Astrocyte (in vitro differentiated cells and primary cell): ENCODE measurements at regions not wholly inside any gene's neighbourhood (a gene's known extent, or its start where the extent isn't known, plus 50 kb on each side); places are given as distances from the start of the nearest gene placed in this dataset.

Experiments
- DNase-seq: peaks from one replicate; pipeline ENCODE4 v3.0.0-alpha.2; 2010; ENCODE audit warnings: low read depth
- FAIRE-seq: peaks from 2 replicates; lab custom pipeline; 2011; peaks lifted over from hg19 to GRCh38; lab: Jason Lieb, UNC
- H2AFZ ChIP-seq: 2 replicates; pipeline ENCODE4 v1.6.0; 2012; ENCODE audit warnings: low read depth, low read length, inconsistent platforms
- H3K27ac ChIP-seq: 2 replicates; pipeline ENCODE4 v1.5.1; 2011; ENCODE audit warnings: low read depth, low read length, inconsistent platforms
- H3K27me3 ChIP-seq: 2 replicates; pipeline ENCODE4 v1.6.0; 2011; ENCODE audit warnings: low read length, inconsistent platforms; ENCODE audit not compliant: insufficient read depth
- H3K36me3 ChIP-seq: 2 replicates; pipeline ENCODE4 v1.5.1; 2011; ENCODE audit warnings: low read length, inconsistent platforms; ENCODE audit not compliant: insufficient read depth
- H3K4me1 ChIP-seq: 2 replicates; pipeline ENCODE4 v1.5.1; 2011; ENCODE audit warnings: low read length, inconsistent platforms; ENCODE audit not compliant: insufficient read depth
- H3K4me2 ChIP-seq: 2 replicates; pipeline ENCODE4 v1.6.0; 2012; ENCODE audit warnings: low read length, inconsistent platforms
- H3K4me3 ChIP-seq: 2 replicates; pipeline ENCODE4 v1.5.1; 2011; ENCODE audit warnings: low read depth, mild to moderate bottlenecking, low read length, inconsistent platforms; ENCODE audit not compliant: insufficient read depth
- H3K79me2 ChIP-seq: 2 replicates; pipeline ENCODE4 v1.6.0; 2012; ENCODE audit warnings: mild to moderate bottlenecking, low read length, inconsistent platforms; ENCODE audit not compliant: insufficient read depth
- H3K9ac ChIP-seq: 2 replicates; pipeline ENCODE4 v1.6.0; 2012; ENCODE audit warnings: mild to moderate bottlenecking, low read length, inconsistent platforms
- H3K9me3 ChIP-seq: 2 replicates; pipeline ENCODE4 v1.5.1; 2012; ENCODE audit warnings: low read depth, mild to moderate bottlenecking, low read length, inconsistent platforms; ENCODE audit not compliant: insufficient read depth
- H4K20me1 ChIP-seq: 2 replicates; pipeline ENCODE4 v1.6.0; 2012; ENCODE audit warnings: low read length, inconsistent platforms; ENCODE audit not compliant: insufficient read depth
- H3K27ac Mint-ChIP-seq: one replicate; pipeline ENCODE4 v1.8.0; 2021; ENCODE audit warnings: mild to moderate bottlenecking, mixed read lengths; ENCODE audit not compliant: unreplicated experiment
- H3K27me3 Mint-ChIP-seq: one replicate; pipeline ENCODE4 v1.8.0; 2021; ENCODE audit warnings: low read depth, mixed read lengths; ENCODE audit not compliant: unreplicated experiment
- H3K36me3 Mint-ChIP-seq: one replicate; pipeline ENCODE4 v1.8.0; 2021; ENCODE audit warnings: low read depth, mixed read lengths; ENCODE audit not compliant: unreplicated experiment
- H3K4me1 Mint-ChIP-seq: one replicate; pipeline ENCODE4 v1.8.0; 2021; ENCODE audit warnings: low read depth, mixed read lengths; ENCODE audit not compliant: unreplicated experiment
- H3K4me3 Mint-ChIP-seq: one replicate; pipeline ENCODE4 v1.8.0; 2021; ENCODE audit warnings: mild to moderate bottlenecking, moderate library complexity, mixed read lengths; ENCODE audit not compliant: unreplicated experiment
- H3K9me3 Mint-ChIP-seq: one replicate; pipeline ENCODE4 v1.8.0; 2021; ENCODE audit warnings: mild to moderate bottlenecking, mixed read lengths; ENCODE audit not compliant: unreplicated experiment
- CTCF ChIP-seq: IDR thresholded peaks from 2 replicates; pipeline ENCODE4 v1.5.1; 2011; ENCODE audit warnings: low read depth, mild to moderate bottlenecking, inconsistent platforms, low read length, moderate library complexity; ENCODE audit not compliant: insufficient read depth
- EZH2 ChIP-seq: IDR thresholded peaks from 2 replicates; pipeline ENCODE4 v1.6.1; 2012; ENCODE audit warnings: mild to moderate bottlenecking, low read length, inconsistent platforms; ENCODE audit not compliant: insufficient read depth

GRCh38 chr5:168056499-168057182 is 234.8 kb upstream of the WWC1 start:
- TF ChIP-seq EZH2 (no peak), CTCF (no peak)
- Mint-ChIP-seq H3K9me3 (peaks cover 3% of the 10 kb centered on the region), H3K27me3 (no peaks in the 10 kb centered on the region), H3K36me3 (peaks cover 13% of the 10 kb centered on the region), H3K4me1 (no peaks in the 10 kb centered on the region), H3K4me3 (no peak overlapping the region), H3K27ac (no peak overlapping the region)
- peak; percentile 41 for FAIRE-seq
- no peak overlapping the region for H3K27ac ChIP-seq
- DNase-seq = no peak
- no peak overlapping the region for H3K4me3 ChIP-seq
- no peaks in the 10 kb centered on the region for H3K4me1 ChIP-seq
- H3K4me2 ChIP-seq = no peak overlapping the region
- no peaks in the 10 kb centered on the region for H3K36me3 ChIP-seq
- H2AFZ ChIP-seq = no peak overlapping the region
- no peaks in the 10 kb centered on the region for H3K9me3 ChIP-seq
- H3K79me2 ChIP-seq = no peaks in the 10 kb centered on the region
- H3K27me3 ChIP-seq = no peaks in the 10 kb centered on the region
- H3K9ac ChIP-seq = no peak overlapping the region
- no peaks in the 10 kb centered on the region for H4K20me1 ChIP-seq

GRCh38 chr5:168057905-168058304 is 233.5 kb upstream of the WWC1 start:
- H3K9ac ChIP-seq = no peak overlapping the region
- no peaks in the 10 kb centered on the region for H3K4me1 ChIP-seq
- DNase-seq (no peak), FAIRE-seq (no peak)
- no peaks in the 10 kb centered on the region for H3K9me3 ChIP-seq
- no peak overlapping the region for H3K4me3 ChIP-seq
- H3K27ac ChIP-seq = no peak overlapping the region
- no peak overlapping the region for H3K4me2 ChIP-seq
- H3K27ac Mint-ChIP-seq = no peak overlapping the region
- H2AFZ ChIP-seq = no peak overlapping the region
- no peaks in the 10 kb centered on the region for H3K4me1 Mint-ChIP-seq
- TF ChIP-seq EZH2 = no peak
- no peaks in the 10 kb centered on the region for H3K27me3 Mint-ChIP-seq
- no peaks in the 10 kb centered on the region for H3K36me3 ChIP-seq
- H4K20me1 ChIP-seq = no peaks in the 10 kb centered on the region
- peaks cover 3% of the 10 kb centered on the region for H3K9me3 Mint-ChIP-seq
- H3K79me2 ChIP-seq = no peaks in the 10 kb centered on the region
- peaks cover 11% of the 10 kb centered on the region for H3K36me3 Mint-ChIP-seq
- H3K4me3 Mint-ChIP-seq = no peak overlapping the region
- no peaks in the 10 kb centered on the region for H3K27me3 ChIP-seq

GRCh38 chr5:168059131-168059530 is 232.3 kb upstream of the WWC1 start:
- Histone ChIP-seq H3K27me3 (no peaks in the 10 kb centered on the region), H3K79me2 (no peaks in the 10 kb centered on the region), H3K4me2 (no peak overlapping the region), H2AFZ (no peak overlapping the region), H4K20me1 (no peaks in the 10 kb centered on the region), H3K27ac (no peak overlapping the region), H3K9ac (no peak overlapping the region), H3K4me1 (no peaks in the 10 kb centered on the region), H3K4me3 (no peak overlapping the region), H3K36me3 (no peaks in the 10 kb centered on the region), H3K9me3 (no peaks in the 10 kb centered on the region)
- FAIRE-seq (no peak), DNase-seq (no peak)
- no peak overlapping the region for H3K4me3 Mint-ChIP-seq
- peaks cover 3% of the 10 kb centered on the region for H3K9me3 Mint-ChIP-seq
- no peaks in the 10 kb centered on the region for H3K27me3 Mint-ChIP-seq
- TF ChIP-seq CTCF (no peak), EZH2 (no peak)
- H3K36me3 Mint-ChIP-seq = peaks cover 15% of the 10 kb centered on the region
- no peaks in the 10 kb centered on the region for H3K4me1 Mint-ChIP-seq
- H3K27ac Mint-ChIP-seq = no peak overlapping the region
